IMR-90 (cell line): ENCODE measurements at regions not wholly inside any gene's neighbourhood (a gene's known extent, or its start where the extent isn't known, plus 50 kb on each side); places are given as distances from the start of the nearest gene placed in this dataset.

ENCODE experiments used
- ATAC-seq: fragments of 200-7000 bp; cut with Tn5 transposase; 2 replicates; pipeline ENCODE4 v1.9.1; 2020; ENCODE audit warnings: low read depth, mild to moderate bottlenecking, moderate library complexity
- BruUV-seq: library from RNA; stranded (reverse); fragments of 400-500 nt; replicated peaks from 2 replicates; lab custom pipeline; 2021; lab: Mats Ljungman, UMichigan
- CTCF ChIA-PET: fragments of 300-600 bp; formaldehyde crosslinking; extraction: SDS; loops from one replicate; lab custom pipeline; 2021; ENCODE audit warnings: antibody characterized with exemption; lab: Yijun Ruan, JAX
- POLR2A ChIA-PET: fragments of 300-600 bp; sonication (Branson Sonifier 250); formaldehyde crosslinking; loops from one replicate; lab custom pipeline; 2022; ENCODE audit warnings: antibody characterized with exemption; ENCODE audit not compliant: unreplicated experiment; lab: Charles Lee
- DNase-seq: peaks from one replicate; pipeline ENCODE4 v3.0.0; 2013
- H2AFZ ChIP-seq: replicated peaks from 2 replicates; pipeline ENCODE3; 2013; ENCODE audit warnings: low read length, mild to moderate bottlenecking; ENCODE audit not compliant: poor library complexity
- H2AK5ac ChIP-seq: 2 replicates; pipeline ENCODE4 v1.6.1; 2013; ENCODE audit warnings: low read depth, low read length, inconsistent platforms
- H2AK9ac ChIP-seq: replicated peaks from 2 replicates; pipeline ENCODE3; 2013; ENCODE audit warnings: mild to moderate bottlenecking, low read depth, low read length, moderate library complexity; ENCODE audit not compliant: poor library complexity
- H2BK120ac ChIP-seq: 2 replicates; pipeline ENCODE4 v1.6.1; 2013; ENCODE audit warnings: low read depth, low read length, inconsistent platforms
- H2BK15ac ChIP-seq: 3 replicates; pipeline ENCODE4 v1.6.1; 2013; ENCODE audit warnings: low read depth, low read length, inconsistent platforms
- H2BK20ac ChIP-seq: 2 replicates; pipeline ENCODE4 v1.6.1; 2013; ENCODE audit warnings: low read depth, mild to moderate bottlenecking, inconsistent platforms, low read length, moderate library complexity
- H2BK5ac ChIP-seq: 2 replicates; pipeline ENCODE4 v1.6.1; 2013; ENCODE audit warnings: mild to moderate bottlenecking, low read depth, low read length, inconsistent platforms; ENCODE audit not compliant: poor library complexity, severe bottlenecking
- H3K14ac ChIP-seq: replicated peaks from 2 replicates; pipeline ENCODE4 v1.6.1; 2013; ENCODE audit warnings: low read depth, low read length, inconsistent platforms
- H3K18ac ChIP-seq: 2 replicates; pipeline ENCODE4 v1.6.1; 2013; ENCODE audit warnings: low read depth, low read length, control low read depth
- H3K23ac ChIP-seq: 2 replicates; pipeline ENCODE4 v1.6.1; 2013; ENCODE audit warnings: low read depth, low read length, inconsistent platforms
- H3K27ac ChIP-seq: 2 replicates; pipeline ENCODE4 v1.5.1; 2013; ENCODE audit warnings: mild to moderate bottlenecking, control low read depth, low read length; ENCODE audit not compliant: insufficient read depth
- H3K27me3 ChIP-seq: 2 replicates; pipeline ENCODE4 v1.6.1; 2013; ENCODE audit warnings: low read length; ENCODE audit not compliant: control insufficient read depth, insufficient read depth
- H3K36me3 ChIP-seq: 2 replicates; pipeline ENCODE4 v1.6.1; 2013; ENCODE audit warnings: low read length, mixed read lengths; ENCODE audit not compliant: control insufficient read depth, insufficient read depth
- H3K4ac ChIP-seq: 2 replicates; pipeline ENCODE4 v1.6.1; 2013; ENCODE audit warnings: low read depth, low read length, inconsistent platforms
- H3K4me1 ChIP-seq: 2 replicates; pipeline ENCODE4 v1.6.1; 2013; ENCODE audit warnings: low read length, mixed read lengths; ENCODE audit not compliant: control insufficient read depth, insufficient read depth
- H3K4me2 ChIP-seq: 2 replicates; pipeline ENCODE4 v1.6.1; 2013; ENCODE audit warnings: low read depth, mild to moderate bottlenecking, control low read depth, low read length, moderate library complexity
- H3K4me3 ChIP-seq: 2 replicates; pipeline ENCODE4 v1.5.1; 2013; ENCODE audit warnings: low read depth, mild to moderate bottlenecking, control low read depth, low read length, moderate library complexity; ENCODE audit not compliant: insufficient read depth
- H3K56ac ChIP-seq: 2 replicates; pipeline ENCODE4 v1.6.1; 2013; ENCODE audit warnings: low read length, inconsistent platforms; ENCODE audit not compliant: insufficient read depth; ENCODE audit errors: extremely low read depth
- H3K79me1 ChIP-seq, 2 experiments: 2 replicates each; pipeline ENCODE4 v1.6.1; 2013; ENCODE audit warnings: low read length in 2 of 2, inconsistent platforms in 1 of 2, low read depth in 1 of 2
- H3K9ac ChIP-seq: 2 replicates; pipeline ENCODE4 v1.6.1; 2013; ENCODE audit warnings: low read depth, low read length, control low read depth
- H3K9me1 ChIP-seq: 2 replicates; pipeline ENCODE4 v1.6.1; 2013; ENCODE audit warnings: low read length, inconsistent platforms; ENCODE audit not compliant: insufficient read depth
- H3K9me3 ChIP-seq: 2 replicates; pipeline ENCODE4 v1.6.1; 2013; ENCODE audit warnings: low read length; ENCODE audit not compliant: control insufficient read depth, insufficient read depth
- H4K20me1 ChIP-seq: 2 replicates; pipeline ENCODE4 v1.6.1; 2013; ENCODE audit warnings: low read length, inconsistent platforms; ENCODE audit not compliant: insufficient read depth
- H4K5ac ChIP-seq: 2 replicates; pipeline ENCODE4 v1.6.1; 2013; ENCODE audit warnings: mild to moderate bottlenecking, low read depth, low read length, control low read depth
- H4K8ac ChIP-seq, 2 experiments: 2 replicates each; pipeline ENCODE4 v1.6.1; 2013; ENCODE audit warnings: low read depth in 2 of 2, low read length in 2 of 2, control low read depth in 1 of 2, inconsistent platforms in 1 of 2
- H4K91ac ChIP-seq: 2 replicates; pipeline ENCODE4 v1.6.1; 2013; ENCODE audit warnings: low read depth, low read length, inconsistent platforms; ENCODE audit not compliant: insufficient read depth
- BHLHE40 ChIP-seq: fragments of 150-350 bp; IDR thresholded peaks from 2 replicates; pipeline ENCODE4 v1.6.1; 2016; ENCODE audit warnings: mild to moderate bottlenecking, low read depth, low read length
- CEBPB ChIP-seq: IDR thresholded peaks from 2 replicates; pipeline ENCODE4 v1.6.1; 2012; ENCODE audit warnings: low read depth, low read length, improper control_type of control experiment
- CHD1 ChIP-seq: IDR thresholded peaks from 2 replicates; pipeline ENCODE4 v1.6.1; 2012; ENCODE audit warnings: low read depth, low read length, improper control_type of control experiment
- ELK1 ChIP-seq: fragments of 150-350 bp; IDR thresholded peaks from 2 replicates; pipeline ENCODE4 v1.6.1; 2016; ENCODE audit warnings: low read depth, mild to moderate bottlenecking, low read length, moderate library complexity, borderline replicate concordance
- FOS ChIP-seq: fragments of 150-350 bp; IDR thresholded peaks from 2 replicates; pipeline ENCODE4 v1.6.1; 2016; ENCODE audit warnings: low read depth, low read length
- MAFK ChIP-seq: IDR thresholded peaks from 2 replicates; pipeline ENCODE4 v1.6.1; 2012; ENCODE audit warnings: low read depth, low read length, improper control_type of control experiment
- MAZ ChIP-seq: IDR thresholded peaks from 2 replicates; pipeline ENCODE4 v1.6.1; 2012; ENCODE audit warnings: low read depth, mild to moderate bottlenecking, low read length, improper control_type of control experiment, moderate library complexity, borderline replicate concordance
- NFE2L2 ChIP-seq: fragments of 150-350 bp; IDR thresholded peaks from 2 replicates; pipeline ENCODE4 v1.6.1; 2016; ENCODE audit warnings: low read depth, mild to moderate bottlenecking, low read length
- RAD21 ChIP-seq: IDR thresholded peaks from 2 replicates; pipeline ENCODE4 v1.6.1; 2012; ENCODE audit warnings: low read length, improper control_type of control experiment
- RCOR1 ChIP-seq: IDR thresholded peaks from 2 replicates; pipeline ENCODE4 v1.6.1; 2012; ENCODE audit warnings: mild to moderate bottlenecking, low read length, improper control_type of control experiment; ENCODE audit not compliant: insufficient replicate concordance
- SMC3 ChIP-seq: fragments of 150-350 bp; IDR thresholded peaks from 2 replicates; pipeline ENCODE4 v1.6.1; 2016; ENCODE audit warnings: low read depth, mild to moderate bottlenecking, antibody characterized with exemption, low read length, moderate library complexity
- WGBS, 2 experiments: methylation state at CpG; one replicate each; pipeline versions ENCODE4 v1.1.5 to v1.1.7; 2013; ENCODE audit warnings: missing lambda C conversion rate in 2 of 2; ENCODE audit not compliant: insufficient read length in 1 of 2; ENCODE audit errors: extremely low coverage in 2 of 2; 5-methylcytosine and 5-hydroxymethylcytosine counted together
- dilution Hi-C: fragments of 300-500 bp; cut with HindIII; formaldehyde crosslinking; loops from one replicate; pipeline ENCODE4 v1.14.3; 2018; ENCODE audit warnings: low sequenced_read_pairs; ENCODE audit not compliant: unreplicated experiment
- in situ Hi-C: fragments of 300-500 bp; cut with MboI; formaldehyde crosslinking; loops from 3 replicates; pipeline ENCODE4 v1.14.3; 2019; ENCODE audit warnings: low sequenced_read_pairs, inconsistent platforms, mixed read lengths
- intact Hi-C: fragments of 100-400 bp; cut with micrococcal nuclease; formaldehyde crosslinking; loops from 2 replicates; pipeline ENCODE4 v1.10.0; 2022
- TF ChIP-seq, protein P1 (sequence below): fragments of 150-350 bp; IDR thresholded peaks from 2 replicates; pipeline ENCODE4 v1.6.1; 2017; ENCODE audit warnings: mild to moderate bottlenecking, antibody characterized with exemption, low read length, low read depth

DNA sequence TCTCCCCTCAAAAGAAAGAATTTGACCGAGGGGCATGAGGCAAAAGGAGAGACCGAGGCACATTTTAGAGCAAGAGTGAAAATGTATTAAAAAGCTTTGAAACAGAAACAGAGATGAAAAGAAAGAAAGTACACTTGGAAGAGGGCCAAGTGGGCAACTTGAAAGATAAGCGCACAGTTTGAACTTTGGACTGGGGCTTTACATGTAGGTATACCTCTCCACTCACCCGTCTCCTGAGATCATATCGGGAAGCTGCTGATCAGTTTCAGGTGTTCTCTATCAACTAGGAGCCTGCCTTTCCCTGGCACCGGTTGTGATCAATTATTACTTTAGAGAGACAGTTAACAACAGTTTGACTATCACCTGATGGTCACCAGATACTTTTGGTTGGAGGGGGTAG lies 2666.5 kb downstream of the ARAP2 start:
- H3K18ac ChIP-seq: no peak overlapping the region
- no peak overlapping the region for H3K4ac ChIP-seq
- H3K4me3 ChIP-seq: no peak overlapping the region
- dilution Hi-C loops: no loop called here
- no peaks in the 10 kb centered on the region for H3K4me1 ChIP-seq
- ChIA-PET CTCF (no interaction called here), POLR2A (no interaction called here)
- no peaks in the 10 kb centered on the region for H3K27me3 ChIP-seq
- BruUV-seq: no TSS peak
- H3K9ac ChIP-seq: no peak overlapping the region
- H2BK15ac ChIP-seq: no peak overlapping the region
- no peak overlapping the region for H2AK5ac ChIP-seq
- H2AFZ ChIP-seq: no peak overlapping the region
- no peak for ATAC-seq
- H4K20me1 ChIP-seq: no peaks in the 10 kb centered on the region
- H3K23ac ChIP-seq: no peak overlapping the region
- H3K79me1 ChIP-seq: no peaks in the 10 kb centered on the region
- intact Hi-C loops: no loop called here
- no peaks in the 10 kb centered on the region for H3K9me1 ChIP-seq
- no peak overlapping the region for H2BK120ac ChIP-seq
- no peak overlapping the region for H2AK9ac ChIP-seq
- H3K27ac ChIP-seq: no peak overlapping the region
- no peak overlapping the region for H3K4me2 ChIP-seq
- no peak overlapping the region for H2BK20ac ChIP-seq
- no peak overlapping the region for H4K8ac ChIP-seq
- no peak overlapping the region for H3K14ac ChIP-seq
- no peak overlapping the region for H4K5ac ChIP-seq
- H3K9me3 ChIP-seq: peaks cover 2% of the 10 kb centered on the region
- no peak for TF ChIP-seq NFE2L2
- TF ChIP-seq MAZ: no peak
- no peak for TF ChIP-seq ELK1
- TF ChIP-seq MAFK: no peak
- TF ChIP-seq, protein P1, sequence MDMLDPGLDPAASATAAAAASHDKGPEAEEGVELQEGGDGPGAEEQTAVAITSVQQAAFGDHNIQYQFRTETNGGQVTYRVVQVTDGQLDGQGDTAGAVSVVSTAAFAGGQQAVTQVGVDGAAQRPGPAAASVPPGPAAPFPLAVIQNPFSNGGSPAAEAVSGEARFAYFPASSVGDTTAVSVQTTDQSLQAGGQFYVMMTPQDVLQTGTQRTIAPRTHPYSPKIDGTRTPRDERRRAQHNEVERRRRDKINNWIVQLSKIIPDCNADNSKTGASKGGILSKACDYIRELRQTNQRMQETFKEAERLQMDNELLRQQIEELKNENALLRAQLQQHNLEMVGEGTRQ: no peak
- TF ChIP-seq FOS: no peak
- TF ChIP-seq CEBPB: no peak
- no peak for TF ChIP-seq RCOR1
- no peak for TF ChIP-seq CHD1
- no peak for TF ChIP-seq SMC3
- no peak for TF ChIP-seq RAD21
- no peak for TF ChIP-seq BHLHE40
- no peak overlapping the region for H2BK5ac ChIP-seq
- no peak overlapping the region for H3K56ac ChIP-seq
- no CpG with 5 or more reads among the region's 6 CpGs for WGBS, 2 experiments
- DNase-seq: no peak
- in situ Hi-C loops: no loop called here
- no peak overlapping the region for H4K91ac ChIP-seq
- no peaks in the 10 kb centered on the region for H3K36me3 ChIP-seq
